ENCODE measurements at regions not wholly inside any gene's neighbourhood (a gene's known extent, or its start where the extent isn't known, plus 50 kb on each side); places are given as distances from the start of the nearest gene placed in this dataset.

DNA sequence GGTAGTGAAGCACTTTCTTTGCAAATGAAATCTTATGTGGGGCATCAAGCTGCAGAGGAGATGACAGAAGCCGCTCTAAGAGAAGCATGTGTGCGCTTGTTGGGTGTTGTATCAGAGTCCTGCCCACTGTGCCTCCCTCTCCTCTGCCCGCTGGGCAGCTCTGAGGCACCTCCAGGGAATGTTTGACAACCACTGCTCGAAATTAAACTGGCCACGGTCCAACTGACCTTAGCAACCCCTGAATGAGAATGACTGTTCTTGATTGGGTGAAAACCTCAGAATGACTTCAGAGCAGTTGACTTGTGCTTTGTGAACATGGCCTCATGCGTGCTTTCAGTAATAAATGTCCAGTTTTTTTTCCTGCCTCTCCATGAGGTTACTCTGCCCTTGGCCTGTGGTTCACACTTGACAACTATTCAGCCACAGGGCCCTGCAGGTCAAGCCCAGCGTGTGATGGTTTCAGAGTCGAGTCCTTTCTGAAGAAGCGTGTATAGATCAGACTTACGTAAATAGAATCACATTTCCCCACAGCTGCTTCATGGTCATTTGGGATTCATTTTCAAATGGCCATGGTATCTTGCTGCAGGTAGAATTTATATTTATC, 94.9 kb downstream of the SLC4A3 start:
- Histone ChIP-seq H3K4me1 (no peaks in the 10 kb centered on the region), H3K27me3 (peaks cover 6% of the 10 kb centered on the region), H3K9me3 (no peaks in the 10 kb centered on the region), H3K27ac (no peak overlapping the region), H3K4me3 (no peak overlapping the region), H3K36me3 (no peaks in the 10 kb centered on the region)
- intact Hi-C loops (cut with DNase I; ENCODE audit: low total_unique reads) (no loop called here), in situ Hi-C loops (cut with MboI; ENCODE audit: low pct_ligation_motif_present in 1 of 4, low pct_unique_long_range_greater_than_20kb in 1 of 4, low sequenced_read_pairs in 3 of 4) (no loop called here)
- DNase-seq = no peak
- 78 to 85% methylated on average over 5 to 10 of the region's 10 CpGs for WGBS, 2 donors (ENCODE audit: low coverage in 1 of 2)
- TF ChIP-seq POLR2AphosphoS5 (IDR thresholded peaks at IDR 0.05) (no peak), POLR2A (IDR thresholded peaks at IDR 0.05) (no peak), EP300 (IDR thresholded peaks at IDR 0.05; ENCODE audit: low read depth) (no peak)
- TF ChIP-seq, protein P1, sequence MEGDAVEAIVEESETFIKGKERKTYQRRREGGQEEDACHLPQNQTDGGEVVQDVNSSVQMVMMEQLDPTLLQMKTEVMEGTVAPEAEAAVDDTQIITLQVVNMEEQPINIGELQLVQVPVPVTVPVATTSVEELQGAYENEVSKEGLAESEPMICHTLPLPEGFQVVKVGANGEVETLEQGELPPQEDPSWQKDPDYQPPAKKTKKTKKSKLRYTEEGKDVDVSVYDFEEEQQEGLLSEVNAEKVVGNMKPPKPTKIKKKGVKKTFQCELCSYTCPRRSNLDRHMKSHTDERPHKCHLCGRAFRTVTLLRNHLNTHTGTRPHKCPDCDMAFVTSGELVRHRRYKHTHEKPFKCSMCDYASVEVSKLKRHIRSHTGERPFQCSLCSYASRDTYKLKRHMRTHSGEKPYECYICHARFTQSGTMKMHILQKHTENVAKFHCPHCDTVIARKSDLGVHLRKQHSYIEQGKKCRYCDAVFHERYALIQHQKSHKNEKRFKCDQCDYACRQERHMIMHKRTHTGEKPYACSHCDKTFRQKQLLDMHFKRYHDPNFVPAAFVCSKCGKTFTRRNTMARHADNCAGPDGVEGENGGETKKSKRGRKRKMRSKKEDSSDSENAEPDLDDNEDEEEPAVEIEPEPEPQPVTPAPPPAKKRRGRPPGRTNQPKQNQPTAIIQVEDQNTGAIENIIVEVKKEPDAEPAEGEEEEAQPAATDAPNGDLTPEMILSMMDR (IDR thresholded peaks at IDR 0.05) = no peak

DNA sequence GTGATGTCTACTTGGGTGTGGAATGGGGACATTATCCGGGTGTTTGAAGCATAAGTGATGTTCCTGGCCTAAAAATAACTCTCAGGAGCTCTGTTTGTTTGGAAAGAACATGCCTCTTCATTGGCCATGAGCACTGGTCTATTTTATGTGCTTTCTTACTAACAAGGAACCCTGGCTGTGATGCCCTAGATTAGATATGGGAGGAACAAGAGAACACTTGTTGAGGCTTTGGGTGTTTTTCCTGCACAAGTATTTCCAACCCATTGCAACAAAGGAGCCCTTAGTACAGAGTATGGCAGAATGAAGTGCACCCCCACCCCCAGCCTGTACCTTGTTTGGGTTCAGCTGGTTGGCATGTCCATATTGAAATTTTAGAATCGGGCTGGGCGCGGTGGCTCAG, 95.9 kb downstream of the SLC4A3 start:
- DNase-seq = no peak
- Histone ChIP-seq H3K36me3 (no peaks in the 10 kb centered on the region), H3K4me3 (no peak overlapping the region), H3K27me3 (peaks cover under 1% of the 10 kb centered on the region), H3K27ac (no peak overlapping the region), H3K4me1 (no peaks in the 10 kb centered on the region), H3K9me3 (no peaks in the 10 kb centered on the region)
- in situ Hi-C loops (cut with MboI; ENCODE audit: low pct_ligation_motif_present in 1 of 4, low pct_unique_long_range_greater_than_20kb in 1 of 4, low sequenced_read_pairs in 3 of 4) (no loop called here), intact Hi-C loops (cut with DNase I; ENCODE audit: low total_unique reads) (no loop called here)
- WGBS, 2 donors (ENCODE audit: low coverage in 1 of 2) = 83 to 87% methylated on average over 1 to 4 of the region's 4 CpGs
- TF ChIP-seq, protein P1 (IDR thresholded peaks at IDR 0.05) = no peak
- no peak for TF ChIP-seq POLR2AphosphoS5 (IDR thresholded peaks at IDR 0.05)
- TF ChIP-seq EP300 (IDR thresholded peaks at IDR 0.05; ENCODE audit: low read depth) = no peak
- TF ChIP-seq POLR2A (IDR thresholded peaks at IDR 0.05) = no peak

DNA sequence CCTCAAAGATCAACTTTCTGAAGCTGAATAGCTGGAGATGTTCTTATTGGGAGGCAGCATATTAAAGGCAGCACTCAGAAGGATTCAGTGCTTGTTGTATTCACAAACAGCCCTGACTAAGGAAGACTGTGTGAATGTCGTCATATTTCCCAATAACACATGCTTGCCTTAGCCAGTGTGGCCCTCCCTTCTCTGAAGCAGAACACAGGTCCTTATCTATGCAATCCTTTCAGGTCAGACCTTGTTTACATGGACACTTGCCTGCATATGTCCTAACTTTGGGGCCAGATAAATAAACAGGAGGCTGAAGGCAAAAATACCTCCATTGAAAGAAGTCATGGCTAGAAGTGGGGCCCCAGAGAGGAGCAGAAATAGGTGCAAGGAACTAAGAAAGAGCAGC, 97.2 kb downstream of the SLC4A3 start:
- H3K36me3 ChIP-seq = no peaks in the 10 kb centered on the region
- peaks cover 0 to 5% (median 0%) of the 10 kb centered on the region in 4 donors for H3K4me1 ChIP-seq
- H3K27ac ChIP-seq = no peak overlapping the region
- no peak overlapping the region for H3K4me3 ChIP-seq
- WGBS, 2 donors (ENCODE audit: low coverage in 1 of 2) = 61% methylated on average over 1 of the region's 1 CpG; no CpG with 5 or more reads in 1 of the 2 donors
- H3K9me3 ChIP-seq = no peaks in the 10 kb centered on the region
- H3K27me3 ChIP-seq = peaks cover 4% of the 10 kb centered on the region
- in situ Hi-C loops (cut with MboI; ENCODE audit: low pct_ligation_motif_present in 1 of 4, low pct_unique_long_range_greater_than_20kb in 1 of 4, low sequenced_read_pairs in 3 of 4) = loop anchor here in 1 of 4 donors (25.0 kb wide), 1 partner anchor 1863 kb away; no protein-coding TSS in a partner anchor
- no peak for DNase-seq
- TF ChIP-seq POLR2AphosphoS5 (IDR thresholded peaks at IDR 0.05) (no peak), POLR2A (IDR thresholded peaks at IDR 0.05) (no peak), EP300 (IDR thresholded peaks at IDR 0.05; ENCODE audit: low read depth) (no peak)
- TF ChIP-seq, protein P1 (IDR thresholded peaks at IDR 0.05) = no peak
- intact Hi-C loops (cut with DNase I; ENCODE audit: low total_unique reads) = no loop called here

DNA sequence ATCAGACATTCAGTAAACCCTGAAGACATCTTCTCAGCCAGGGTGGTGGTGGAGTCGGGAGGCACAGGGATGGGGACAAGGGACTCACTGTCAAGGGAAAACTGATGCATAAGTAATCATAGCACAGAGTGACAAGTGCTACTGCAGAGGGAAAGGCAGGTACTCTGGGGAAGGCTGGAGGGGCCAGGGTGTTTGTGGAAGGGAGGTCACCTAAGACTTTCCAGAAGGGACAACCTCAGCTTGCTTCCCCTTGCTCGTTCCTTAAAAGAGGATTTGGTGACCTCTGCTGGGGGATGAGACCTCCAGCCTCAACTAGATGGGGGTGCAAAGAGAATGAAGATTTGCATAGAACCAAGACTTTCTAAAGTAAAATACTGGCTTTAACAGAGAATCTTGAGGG, 99.5 kb downstream of the SLC4A3 start:
- WGBS, 2 donors (ENCODE audit: low coverage in 1 of 2) = 60 to 83% methylated on average over 1 to 2 of the region's 2 CpGs
- Histone ChIP-seq H3K9me3 (no peaks in the 10 kb centered on the region), H3K4me3 (no peak overlapping the region), H3K27ac (no peak overlapping the region), H3K36me3 (no peaks in the 10 kb centered on the region), H3K27me3 (peaks cover 4% of the 10 kb centered on the region), H3K4me1 (peaks cover 0 to 5% (median 0%) of the 10 kb centered on the region in 4 donors)
- intact Hi-C loops (cut with DNase I; ENCODE audit: low total_unique reads) (no loop called here), in situ Hi-C loops (cut with MboI; ENCODE audit: low pct_ligation_motif_present in 1 of 4, low pct_unique_long_range_greater_than_20kb in 1 of 4, low sequenced_read_pairs in 3 of 4) (loop anchor here in 1 of 4 donors (25.0 kb wide), 1 partner anchor 1860 kb away; no protein-coding TSS in a partner anchor)
- no peak for DNase-seq
- no peak for TF ChIP-seq POLR2A (IDR thresholded peaks at IDR 0.05)
- no peak for TF ChIP-seq EP300 (IDR thresholded peaks at IDR 0.05; ENCODE audit: low read depth)
- TF ChIP-seq, protein P1 (IDR thresholded peaks at IDR 0.05) = no peak
- no peak for TF ChIP-seq POLR2AphosphoS5 (IDR thresholded peaks at IDR 0.05)

Measured in transverse colon (tissue), 4 donors.